ENCODE measurements at regions not wholly inside any gene's neighbourhood (a gene's known extent, or its start where the extent isn't known, plus 50 kb on each side); places are given as distances from the start of the nearest gene placed in this dataset.

GRCh38 chr16:86836503-86837129 lies 258.3 kb downstream of the FOXL1 start:
- Histone ChIP-seq H3K9me3 (ENCODE audit: control insufficient read depth in 2 of 2, insufficient read depth in 1 of 2, low read depth in 1 of 2, low read length in 1 of 2) (peaks cover 0 to 7% of the 10 kb centered on the region in 2 donors), H3K27me3 (ENCODE audit: control insufficient read depth in 3 of 3, insufficient read depth in 3 of 3, low read length in 3 of 3) (no peaks in the 10 kb centered on the region), H3K36me3 (ENCODE audit: control insufficient read depth in 3 of 3, insufficient read depth in 2 of 3, low read depth in 1 of 3, low read length in 3 of 3) (no peaks in the 10 kb centered on the region), H3K4me1 (ENCODE audit: control insufficient read depth in 3 of 3, insufficient read depth in 2 of 3, low read depth in 1 of 3, low read length in 2 of 3) (peaks cover 0 to 2% (median 0%) of the 10 kb centered on the region in 3 donors), H3K27ac (ENCODE audit: low read depth in 1 of 3, low read length in 2 of 3) (no peak overlapping the region), H3K4me3 (ENCODE audit: low read depth in 1 of 3, low read length in 3 of 3) (no peak overlapping the region)
- DNase-seq (no peak), FAIRE-seq (no peak)
- WGBS, 3 donors: 81 to 89% (median 83%) methylated on average over 8 to 11 of the region's 11 CpGs

GRCh38 chr16:86843812-86844211 lies 265.5 kb downstream of the FOXL1 start:
- FAIRE-seq (no peak), DNase-seq (no peak)
- WGBS, 3 donors: 93 to 95% (median 93%) methylated on average over 12 of the region's 12 CpGs
- Histone ChIP-seq H3K9me3 (ENCODE audit: control insufficient read depth in 2 of 2, insufficient read depth in 1 of 2, low read depth in 1 of 2, low read length in 1 of 2) (peaks cover 0 to under 1% of the 10 kb centered on the region in 2 donors), H3K4me3 (ENCODE audit: low read depth in 1 of 3, low read length in 3 of 3) (no peak overlapping the region), H3K36me3 (ENCODE audit: control insufficient read depth in 3 of 3, insufficient read depth in 2 of 3, low read depth in 1 of 3, low read length in 3 of 3) (no peaks in the 10 kb centered on the region), H3K4me1 (ENCODE audit: control insufficient read depth in 3 of 3, insufficient read depth in 2 of 3, low read depth in 1 of 3, low read length in 2 of 3) (no peaks in the 10 kb centered on the region), H3K27me3 (ENCODE audit: control insufficient read depth in 3 of 3, insufficient read depth in 3 of 3, low read length in 3 of 3) (no peaks in the 10 kb centered on the region), H3K27ac (ENCODE audit: low read depth in 1 of 3, low read length in 2 of 3) (no peak overlapping the region)

- no peaks in the 10 kb centered on the region for H3K4me1 ChIP-seq (ENCODE audit: control insufficient read depth in 3 of 3, insufficient read depth in 2 of 3, low read depth in 1 of 3, low read length in 2 of 3)
- FAIRE-seq (no peak), DNase-seq (peak; percentile 10 to 57)
- no peak overlapping the region for H3K27ac ChIP-seq (ENCODE audit: low read depth in 1 of 3, low read length in 2 of 3)
- H3K36me3 ChIP-seq (ENCODE audit: control insufficient read depth in 3 of 3, insufficient read depth in 2 of 3, low read depth in 1 of 3, low read length in 3 of 3): no peaks in the 10 kb centered on the region
- no peaks in the 10 kb centered on the region for H3K9me3 ChIP-seq (ENCODE audit: control insufficient read depth in 2 of 2, insufficient read depth in 1 of 2, low read depth in 1 of 2, low read length in 1 of 2)
- H3K4me3 ChIP-seq (ENCODE audit: low read depth in 1 of 3, low read length in 3 of 3): no peak overlapping the region
- 22 to 74% (median 38%) methylated on average over 16 of the region's 16 CpGs for WGBS, 3 donors
- no peaks in the 10 kb centered on the region for H3K27me3 ChIP-seq (ENCODE audit: control insufficient read depth in 3 of 3, insufficient read depth in 3 of 3, low read length in 3 of 3)
Observed at GRCh38 chr16:86844695-86845094, 266.3 kb downstream of the FOXL1 start.

GRCh38 chr16:86846136-86846535 lies 267.8 kb downstream of the FOXL1 start:
- Histone ChIP-seq H3K27ac (ENCODE audit: low read depth in 1 of 3, low read length in 2 of 3) (no peak overlapping the region), H3K9me3 (ENCODE audit: control insufficient read depth in 2 of 2, insufficient read depth in 1 of 2, low read depth in 1 of 2, low read length in 1 of 2) (no peaks in the 10 kb centered on the region), H3K36me3 (ENCODE audit: control insufficient read depth in 3 of 3, insufficient read depth in 2 of 3, low read depth in 1 of 3, low read length in 3 of 3) (no peaks in the 10 kb centered on the region), H3K27me3 (ENCODE audit: control insufficient read depth in 3 of 3, insufficient read depth in 3 of 3, low read length in 3 of 3) (no peaks in the 10 kb centered on the region), H3K4me1 (ENCODE audit: control insufficient read depth in 3 of 3, insufficient read depth in 2 of 3, low read depth in 1 of 3, low read length in 2 of 3) (no peaks in the 10 kb centered on the region), H3K4me3 (ENCODE audit: low read depth in 1 of 3, low read length in 3 of 3) (no peak overlapping the region)
- FAIRE-seq (no peak), DNase-seq (no peak)
- 85 to 89% (median 86%) methylated on average over 7 of the region's 7 CpGs for WGBS, 3 donors

- Histone ChIP-seq H3K4me1 (ENCODE audit: control insufficient read depth in 3 of 3, insufficient read depth in 2 of 3, low read depth in 1 of 3, low read length in 2 of 3) (no peaks in the 10 kb centered on the region), H3K36me3 (ENCODE audit: control insufficient read depth in 3 of 3, insufficient read depth in 2 of 3, low read depth in 1 of 3, low read length in 3 of 3) (no peaks in the 10 kb centered on the region), H3K27me3 (ENCODE audit: control insufficient read depth in 3 of 3, insufficient read depth in 3 of 3, low read length in 3 of 3) (no peaks in the 10 kb centered on the region), H3K27ac (ENCODE audit: low read depth in 1 of 3, low read length in 2 of 3) (no peak overlapping the region), H3K4me3 (ENCODE audit: low read depth in 1 of 3, low read length in 3 of 3) (no peak overlapping the region), H3K9me3 (ENCODE audit: control insufficient read depth in 2 of 2, insufficient read depth in 1 of 2, low read depth in 1 of 2, low read length in 1 of 2) (no peaks in the 10 kb centered on the region)
- no peak for DNase-seq
- FAIRE-seq: no peak
- 66 to 74% (median 73%) methylated on average over 8 of the region's 8 CpGs for WGBS, 3 donors
Observed at GRCh38 chr16:86848821-86849220, 270.5 kb downstream of the FOXL1 start.

GRCh38 chr16:86850670-86851069 lies 272.3 kb downstream of the FOXL1 start:
- H3K36me3 ChIP-seq (ENCODE audit: control insufficient read depth in 3 of 3, insufficient read depth in 2 of 3, low read depth in 1 of 3, low read length in 3 of 3): no peaks in the 10 kb centered on the region
- H3K4me1 ChIP-seq (ENCODE audit: control insufficient read depth in 3 of 3, insufficient read depth in 2 of 3, low read depth in 1 of 3, low read length in 2 of 3): no peaks in the 10 kb centered on the region
- H3K27ac ChIP-seq (ENCODE audit: low read depth in 1 of 3, low read length in 2 of 3): no peak overlapping the region
- DNase-seq: no peak
- no peak overlapping the region for H3K4me3 ChIP-seq (ENCODE audit: low read depth in 1 of 3, low read length in 3 of 3)
- H3K9me3 ChIP-seq (ENCODE audit: control insufficient read depth in 2 of 2, insufficient read depth in 1 of 2, low read depth in 1 of 2, low read length in 1 of 2): no peaks in the 10 kb centered on the region
- FAIRE-seq: no peak
- 53 to 74% (median 67%) methylated on average over 12 of the region's 12 CpGs for WGBS, 3 donors
- H3K27me3 ChIP-seq (ENCODE audit: control insufficient read depth in 3 of 3, insufficient read depth in 3 of 3, low read length in 3 of 3): no peaks in the 10 kb centered on the region

- no peaks in the 10 kb centered on the region for H3K9me3 ChIP-seq (ENCODE audit: control insufficient read depth in 2 of 2, insufficient read depth in 1 of 2, low read depth in 1 of 2, low read length in 1 of 2)
- no peak overlapping the region for H3K27ac ChIP-seq (ENCODE audit: low read depth in 1 of 3, low read length in 2 of 3)
- H3K36me3 ChIP-seq (ENCODE audit: control insufficient read depth in 3 of 3, insufficient read depth in 2 of 3, low read depth in 1 of 3, low read length in 3 of 3): no peaks in the 10 kb centered on the region
- H3K4me3 ChIP-seq (ENCODE audit: low read depth in 1 of 3, low read length in 3 of 3): no peak overlapping the region
- H3K27me3 ChIP-seq (ENCODE audit: control insufficient read depth in 3 of 3, insufficient read depth in 3 of 3, low read length in 3 of 3): no peaks in the 10 kb centered on the region
- FAIRE-seq: no peak
- no peaks in the 10 kb centered on the region for H3K4me1 ChIP-seq (ENCODE audit: control insufficient read depth in 3 of 3, insufficient read depth in 2 of 3, low read depth in 1 of 3, low read length in 2 of 3)
- 94 to 98% (median 96%) methylated on average over 2 of the region's 2 CpGs for WGBS, 3 donors
- no peak for DNase-seq
Observed at GRCh38 chr16:86852135-86852534, 273.8 kb downstream of the FOXL1 start.

GRCh38 chr16:86854058-86854621 lies 275.8 kb downstream of the FOXL1 start:
- DNase-seq (peak in 1 of 2 donors; percentile 18), FAIRE-seq (no peak)
- H3K9me3 ChIP-seq (ENCODE audit: control insufficient read depth in 2 of 2, insufficient read depth in 1 of 2, low read depth in 1 of 2, low read length in 1 of 2): no peaks in the 10 kb centered on the region
- H3K4me3 ChIP-seq (ENCODE audit: low read depth in 1 of 3, low read length in 3 of 3): no peak overlapping the region
- H3K4me1 ChIP-seq (ENCODE audit: control insufficient read depth in 3 of 3, insufficient read depth in 2 of 3, low read depth in 1 of 3, low read length in 2 of 3): no peaks in the 10 kb centered on the region
- no peaks in the 10 kb centered on the region for H3K27me3 ChIP-seq (ENCODE audit: control insufficient read depth in 3 of 3, insufficient read depth in 3 of 3, low read length in 3 of 3)
- 66 to 76% (median 66%) methylated on average over 11 of the region's 11 CpGs for WGBS, 3 donors
- no peak overlapping the region for H3K27ac ChIP-seq (ENCODE audit: low read depth in 1 of 3, low read length in 2 of 3)
- no peaks in the 10 kb centered on the region for H3K36me3 ChIP-seq (ENCODE audit: control insufficient read depth in 3 of 3, insufficient read depth in 2 of 3, low read depth in 1 of 3, low read length in 3 of 3)

Data from small intestine (tissue), 7 donors.